ENCODE measurements at regions not wholly inside any gene's neighbourhood (a gene's known extent, or its start where the extent isn't known, plus 50 kb on each side); places are given as distances from the start of the nearest gene placed in this dataset.
"Not testable (repeated sequence)": the region's sequence is repeated elsewhere in the genome, so short reads cannot be mapped to it uniquely, and the experiment has no call there.

DNA sequence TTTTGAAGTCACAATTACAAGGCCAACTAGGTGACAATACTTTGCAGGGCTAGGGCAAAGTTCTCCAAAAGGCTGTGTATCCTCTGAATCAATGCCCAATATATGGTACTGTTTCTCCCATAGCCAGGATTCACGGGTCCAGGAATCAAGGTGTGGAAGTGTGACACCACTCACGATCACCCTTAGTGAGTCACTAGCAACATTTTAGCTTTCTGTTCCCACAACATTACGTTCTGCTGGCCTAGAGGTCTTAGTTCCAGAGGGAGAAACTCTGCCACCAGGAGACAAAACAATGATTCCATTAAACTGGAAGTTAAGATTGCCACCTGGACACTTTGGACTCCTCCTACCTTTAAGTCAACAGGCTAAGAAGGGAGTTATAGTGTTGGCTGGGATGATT is 88.5 kb upstream of the RANBP6 start:
- TF ChIP-seq, protein P1, sequence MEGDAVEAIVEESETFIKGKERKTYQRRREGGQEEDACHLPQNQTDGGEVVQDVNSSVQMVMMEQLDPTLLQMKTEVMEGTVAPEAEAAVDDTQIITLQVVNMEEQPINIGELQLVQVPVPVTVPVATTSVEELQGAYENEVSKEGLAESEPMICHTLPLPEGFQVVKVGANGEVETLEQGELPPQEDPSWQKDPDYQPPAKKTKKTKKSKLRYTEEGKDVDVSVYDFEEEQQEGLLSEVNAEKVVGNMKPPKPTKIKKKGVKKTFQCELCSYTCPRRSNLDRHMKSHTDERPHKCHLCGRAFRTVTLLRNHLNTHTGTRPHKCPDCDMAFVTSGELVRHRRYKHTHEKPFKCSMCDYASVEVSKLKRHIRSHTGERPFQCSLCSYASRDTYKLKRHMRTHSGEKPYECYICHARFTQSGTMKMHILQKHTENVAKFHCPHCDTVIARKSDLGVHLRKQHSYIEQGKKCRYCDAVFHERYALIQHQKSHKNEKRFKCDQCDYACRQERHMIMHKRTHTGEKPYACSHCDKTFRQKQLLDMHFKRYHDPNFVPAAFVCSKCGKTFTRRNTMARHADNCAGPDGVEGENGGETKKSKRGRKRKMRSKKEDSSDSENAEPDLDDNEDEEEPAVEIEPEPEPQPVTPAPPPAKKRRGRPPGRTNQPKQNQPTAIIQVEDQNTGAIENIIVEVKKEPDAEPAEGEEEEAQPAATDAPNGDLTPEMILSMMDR (IDR thresholded peaks at IDR 0.05) = not testable (repeated sequence)
- not testable (repeated sequence) for TF ChIP-seq ZFX (IDR thresholded peaks at IDR 0.05; ENCODE audit: borderline replicate concordance)

Data from 22Rv1 (cell line).